H1 (cell line): ENCODE measurements at regions not wholly inside any gene's neighbourhood (a gene's known extent, or its start where the extent isn't known, plus 50 kb on each side); places are given as distances from the start of the nearest gene placed in this dataset.
"Not testable (repeated sequence)": the region's sequence is repeated elsewhere in the genome, so short reads cannot be mapped to it uniquely, and the experiment has no call there.

Source experiments
- CTCF ChIA-PET: fragments of 300-600 bp; sonication (Branson Sonifier 250); formaldehyde crosslinking; loops from one replicate; lab custom pipeline; 2021; ENCODE audit not compliant: partially characterized antibody; lab: Charles Lee
- POLR2A ChIA-PET: fragments of 300-600 bp; sonication (Branson Sonifier 250); formaldehyde crosslinking; loops from one replicate; lab custom pipeline; 2021; ENCODE audit warnings: inconsistent platforms; ENCODE audit not compliant: partially characterized antibody; lab: Charles Lee
- DNase-seq, 2 experiments: peaks; one replicate each; pipeline versions ENCODE4 v3.0.0 to v3.0.0-alpha.2; 2010 to 2022; ENCODE audit warnings: low spot score in 2 of 2, low read depth in 1 of 2, mixed read lengths in 1 of 2
- FAIRE-seq: peaks from 2 replicates; lab custom pipeline; 2011; peaks lifted over from hg19 to GRCh38; lab: Jason Lieb, UNC
- H2AFZ ChIP-seq: 2 replicates; pipeline ENCODE4 v1.8.1; 2012; ENCODE audit warnings: low read length, inconsistent platforms
- H2AK5ac ChIP-seq: 2 replicates; pipeline ENCODE4 v1.6.1; 2013; ENCODE audit warnings: low read depth, low read length
- H2BK120ac ChIP-seq: replicated peaks from 2 replicates; pipeline ENCODE3; 2013; ENCODE audit warnings: low read depth, low read length, inconsistent platforms
- H2BK12ac ChIP-seq: 2 replicates; pipeline ENCODE4 v1.6.1; 2013; ENCODE audit warnings: low read depth, low read length
- H2BK15ac ChIP-seq: 2 replicates; pipeline ENCODE4 v1.6.1; 2013; ENCODE audit warnings: low read length
- H2BK20ac ChIP-seq: 2 replicates; pipeline ENCODE4 v1.6.1; 2013; ENCODE audit warnings: low read length
- H2BK5ac ChIP-seq: 2 replicates; pipeline ENCODE4 v1.6.1; 2013; ENCODE audit warnings: low read depth, low read length
- H3K14ac ChIP-seq: 2 replicates; pipeline ENCODE4 v1.6.1; 2013; ENCODE audit warnings: inconsistent platforms; ENCODE audit not compliant: insufficient read length
- H3K18ac ChIP-seq: 2 replicates; pipeline ENCODE4 v1.6.1; 2013; ENCODE audit warnings: low read length; ENCODE audit errors: extremely low read depth
- H3K23ac ChIP-seq: 2 replicates; pipeline ENCODE4 v1.6.1; 2013; ENCODE audit warnings: inconsistent platforms; ENCODE audit not compliant: insufficient read length
- H3K23me2 ChIP-seq: 2 replicates; pipeline ENCODE4 v1.6.1; 2013; ENCODE audit warnings: low read depth, low read length
- H3K27ac ChIP-seq: 2 replicates; pipeline ENCODE4 v1.6.1; 2011; ENCODE audit warnings: low read depth, low read length, inconsistent platforms
- H3K27me3 ChIP-seq, 4 experiments: replicated peaks in 1 of 4; 1 replicate in 1 of 4; 2 replicates in 3 of 4; pipeline versions ENCODE4 v1.6.1 to v1.8.1; 2011 to 2013; ENCODE audit warnings: low read length in 3 of 4, mild to moderate bottlenecking in 3 of 4, inconsistent platforms in 2 of 4, mixed read lengths in 2 of 4, moderate library complexity in 1 of 4; ENCODE audit not compliant: control insufficient read depth in 3 of 4, insufficient read depth in 3 of 4; ENCODE audit errors: extremely low read depth in 1 of 4
- H3K36me3 ChIP-seq, 4 experiments: 2 replicates each; pipeline versions ENCODE4 v1.6.1 to v1.8.1; 2011 to 2013; ENCODE audit warnings: mild to moderate bottlenecking in 4 of 4, low read length in 3 of 4, moderate library complexity in 2 of 4, control low read depth in 1 of 4, inconsistent platforms in 1 of 4; ENCODE audit not compliant: insufficient read depth in 4 of 4, control insufficient read depth in 2 of 4
- H3K4ac ChIP-seq: replicated peaks from 2 replicates; pipeline ENCODE3; 2013; ENCODE audit warnings: low read length, low read depth, mixed read lengths, inconsistent platforms; ENCODE audit not compliant: insufficient read length
- H3K4me1 ChIP-seq, 4 experiments: replicated peaks in 1 of 4; 1 replicate in 1 of 4; 2 replicates in 3 of 4; pipeline versions ENCODE4 v1.6.1 to v1.8.1; 2011 to 2013; ENCODE audit warnings: low read length in 3 of 4, inconsistent platforms in 2 of 4, mixed read lengths in 1 of 4; ENCODE audit not compliant: insufficient read depth in 4 of 4, control insufficient read depth in 3 of 4
- H3K4me2 ChIP-seq, 2 experiments: 2 replicates each; pipeline versions ENCODE4 v1.6.1 to v1.8.1; 2011 to 2013; ENCODE audit warnings: low read depth in 2 of 2, low read length in 2 of 2, control low read depth in 1 of 2, inconsistent platforms in 1 of 2, mild to moderate bottlenecking in 1 of 2; ENCODE audit not compliant: insufficient read depth in 1 of 2
- H3K4me3 ChIP-seq, 4 experiments: fragments of 200-600, 300-600 bp in 1 of 4; sonication (generic), shearing (Covaris generic), sonication (Bioruptor Twin) in 1 of 4; 2 replicates each; pipeline versions ENCODE4 v1.5.1 to v1.8.1; 2011 to 2016; ENCODE audit warnings: low read length in 4 of 4, low read depth in 3 of 4, control low read depth in 2 of 4, inconsistent platforms in 2 of 4, mild to moderate bottlenecking in 2 of 4, mixed read lengths in 1 of 4, moderate library complexity in 1 of 4; ENCODE audit not compliant: insufficient read depth in 2 of 4; ENCODE audit errors: extremely low read depth in 1 of 4
- H3K56ac ChIP-seq: replicated peaks from 2 replicates; pipeline ENCODE3; 2013; ENCODE audit warnings: low read depth, mild to moderate bottlenecking, mixed read lengths, low read length, inconsistent platforms; ENCODE audit not compliant: insufficient read length
- H3K79me1 ChIP-seq: 2 replicates; pipeline ENCODE4 v1.6.1; 2013; ENCODE audit warnings: low read depth, low read length, control low read depth
- H3K79me2 ChIP-seq, 2 experiments: 2 replicates each; pipeline versions ENCODE4 v1.6.1 to v1.8.1; 2012 to 2013; ENCODE audit warnings: low read length in 2 of 2, mild to moderate bottlenecking in 2 of 2, inconsistent platforms in 1 of 2; ENCODE audit not compliant: insufficient read depth in 2 of 2, control insufficient read depth in 1 of 2
- H3K9ac ChIP-seq, 4 experiments: replicated peaks in 1 of 4; 1 replicate in 1 of 4; 2 replicates in 3 of 4; pipeline versions ENCODE4 v1.6.1 to v1.8.1; 2011 to 2013; ENCODE audit warnings: low read depth in 3 of 4, low read length in 3 of 4, control low read depth in 2 of 4, mild to moderate bottlenecking in 2 of 4, moderate library complexity in 2 of 4, inconsistent platforms in 1 of 4; ENCODE audit errors: extremely low read depth in 1 of 4
- H3K9me3 ChIP-seq, 2 experiments: 2 replicates each; pipeline versions ENCODE4 v1.6.1 to v1.8.1; 2012 to 2013; ENCODE audit warnings: mild to moderate bottlenecking in 2 of 2, moderate library complexity in 2 of 2, control low read depth in 1 of 2, inconsistent platforms in 1 of 2, low read depth in 1 of 2, low read length in 1 of 2, mixed read lengths in 1 of 2; ENCODE audit not compliant: insufficient read depth in 2 of 2
- H4K20me1 ChIP-seq, 2 experiments: replicated peaks in 1 of 2; 2 replicates each; pipeline versions ENCODE3 to v1.8.1; 2011 to 2013; ENCODE audit warnings: inconsistent platforms in 2 of 2, low read length in 2 of 2, mild to moderate bottlenecking in 1 of 2; ENCODE audit not compliant: insufficient read depth in 2 of 2, control insufficient read depth in 1 of 2
- H4K5ac ChIP-seq: 2 replicates; pipeline ENCODE4 v1.6.1; 2013; ENCODE audit warnings: low read length, low read depth, mixed read lengths, inconsistent platforms; ENCODE audit not compliant: insufficient read length
- H4K8ac ChIP-seq: 2 replicates; pipeline ENCODE4 v1.8.0; 2013; ENCODE audit warnings: mild to moderate bottlenecking, moderate library complexity, low read length, inconsistent platforms; ENCODE audit not compliant: insufficient read depth; ENCODE audit errors: extremely low read depth
- H4K91ac ChIP-seq: replicated peaks from 2 replicates; pipeline ENCODE3; 2013; ENCODE audit warnings: low read length, mixed read lengths, inconsistent platforms; ENCODE audit not compliant: insufficient read length
- WGBS, 2 experiments: shearing (Covaris generic) in 1 of 2; methylation state at CpG; one replicate each; pipeline versions ENCODE4 v1.1.6 to v1.1.7; 2013 to 2015; ENCODE audit warnings: low lambda C conversion rate in 2 of 2, mixed read lengths in 2 of 2, inconsistent platforms in 1 of 2, low coverage in 1 of 2, missing lambda C conversion rate in 1 of 2; ENCODE audit not compliant: insufficient replicate concordance in 2 of 2, insufficient coverage in 1 of 2, insufficient read length in 1 of 2; ENCODE audit errors: extremely low coverage in 1 of 2, missing lambda C conversion rate in 1 of 2; 5-methylcytosine and 5-hydroxymethylcytosine counted together

- H2BK15ac ChIP-seq, H3K23ac ChIP-seq, H3K18ac ChIP-seq, H3K79me1 ChIP-seq, POLR2A ChIA-PET, H2AK5ac ChIP-seq, H2BK120ac ChIP-seq, CTCF ChIA-PET, DNase-seq, H4K91ac ChIP-seq, H3K36me3 ChIP-seq, H3K4ac ChIP-seq, H4K20me1 ChIP-seq, H3K14ac ChIP-seq, H3K4me1 ChIP-seq, H2BK20ac ChIP-seq, H3K4me2 ChIP-seq, H3K4me3 ChIP-seq, H3K27ac ChIP-seq, H2BK5ac ChIP-seq, H2BK12ac ChIP-seq, H3K79me2 ChIP-seq, H3K56ac ChIP-seq, FAIRE-seq, H3K23me2 ChIP-seq, H2AFZ ChIP-seq, H3K27me3 ChIP-seq, H3K9ac ChIP-seq, H4K8ac ChIP-seq, H4K5ac ChIP-seq: not testable (repeated sequence)
- 66% methylated on average over 2 of the region's 2 CpGs; no CpG with 5 or more reads in 1 of the 2 experiments for WGBS, 2 experiments
- H3K9me3 ChIP-seq, result peaks cover 11 to 15% of the 10 kb centered on the region in 2 experiments; a peak in 2 of 4 replicates
Measured at GRCh38 chr21:9997507-9997906, 523.9 kb upstream of the TPTE start.

DNA sequence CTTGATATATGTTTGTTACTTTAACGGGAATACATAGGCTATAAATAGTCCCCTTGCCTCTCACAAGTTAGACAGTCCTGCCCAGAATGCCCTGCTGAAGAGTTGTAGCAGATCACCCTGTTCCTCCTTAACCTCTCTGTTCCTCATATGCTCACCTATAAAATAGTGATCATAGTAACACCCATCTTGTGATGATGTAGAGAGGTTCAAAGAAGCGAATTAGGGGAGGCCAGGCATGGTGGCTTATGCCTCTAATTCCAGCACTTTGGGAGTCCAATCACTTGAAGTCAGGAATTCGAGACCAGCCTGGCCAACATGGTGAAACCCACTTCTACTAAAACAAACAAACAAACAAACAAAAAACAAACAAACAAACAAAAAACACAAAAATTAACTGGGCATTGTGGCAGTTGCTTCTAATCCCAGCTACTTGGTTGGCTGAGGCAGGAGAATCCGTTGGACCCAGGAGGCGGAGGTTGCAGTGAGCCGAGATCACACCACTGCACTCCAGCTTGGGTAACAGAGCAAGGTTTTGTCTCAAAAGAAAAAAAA lies 518.5 kb upstream of the TPTE start:
- CTCF ChIA-PET, H3K23me2 ChIP-seq, H3K23ac ChIP-seq, H3K79me1 ChIP-seq, H3K36me3 ChIP-seq, H4K20me1 ChIP-seq, H2BK12ac ChIP-seq, H3K79me2 ChIP-seq, H3K9ac ChIP-seq, H2BK120ac ChIP-seq, FAIRE-seq, H4K91ac ChIP-seq, H3K27ac ChIP-seq, H3K4me1 ChIP-seq, POLR2A ChIA-PET, DNase-seq, H4K5ac ChIP-seq, H3K4me2 ChIP-seq, H2BK5ac ChIP-seq, H3K56ac ChIP-seq, H2AFZ ChIP-seq, H3K4me3 ChIP-seq, H3K27me3 ChIP-seq, H4K8ac ChIP-seq, H3K18ac ChIP-seq, H2AK5ac ChIP-seq, H2BK15ac ChIP-seq, H2BK20ac ChIP-seq, H3K4ac ChIP-seq, H3K14ac ChIP-seq: not testable (repeated sequence)
- 60% methylated on average over 5 of the region's 6 CpGs; no CpG with 5 or more reads in 1 of the 2 experiments for WGBS, 2 experiments
- peaks cover 12 to 18% of the 10 kb centered on the region in 2 experiments; a peak in 3 of 4 replicates for H3K9me3 ChIP-seq
